GM04503 (cell line): ENCODE measurements at regions not wholly inside any gene's neighbourhood (a gene's known extent, or its start where the extent isn't known, plus 50 kb on each side); places are given as distances from the start of the nearest gene placed in this dataset.

Source experiments
- DNase-seq: peaks from one replicate; pipeline ENCODE4 v3.0.0-alpha.2; 2012; ENCODE audit warnings: low read depth

DNA sequence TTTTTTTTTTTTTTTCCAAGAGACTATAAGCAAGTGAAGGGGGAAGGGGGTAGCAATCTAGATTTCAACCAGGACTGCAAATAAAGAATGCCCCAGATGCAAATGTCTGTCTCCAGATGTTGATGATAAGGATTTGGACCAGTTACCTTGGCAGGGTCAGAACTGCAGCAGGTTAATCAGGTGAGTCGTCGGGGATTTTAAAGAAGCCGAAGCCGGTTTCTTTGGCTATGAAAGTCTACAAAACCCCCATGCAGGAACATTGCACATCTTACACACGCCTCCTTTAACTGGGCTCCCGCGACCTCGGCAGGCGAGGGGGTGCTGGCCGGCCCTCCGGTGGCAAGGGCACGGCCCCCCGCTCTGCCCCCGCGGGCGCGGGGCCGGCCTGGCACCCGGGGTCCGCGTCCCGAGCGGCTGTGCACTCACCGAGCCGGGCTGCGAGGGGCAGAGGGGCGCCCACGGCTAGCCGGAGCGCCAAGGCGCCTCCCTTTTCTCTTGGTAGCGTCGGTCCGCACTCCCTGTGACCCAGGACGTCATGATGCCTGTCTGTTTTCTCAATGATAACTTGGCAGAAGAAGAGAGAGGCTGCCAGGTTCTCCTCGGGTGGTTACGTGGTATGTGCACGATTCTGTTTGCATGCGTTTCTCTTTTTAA, 366.3 kb upstream of the ESRRG start:
- no peak for DNase-seq

DNA sequence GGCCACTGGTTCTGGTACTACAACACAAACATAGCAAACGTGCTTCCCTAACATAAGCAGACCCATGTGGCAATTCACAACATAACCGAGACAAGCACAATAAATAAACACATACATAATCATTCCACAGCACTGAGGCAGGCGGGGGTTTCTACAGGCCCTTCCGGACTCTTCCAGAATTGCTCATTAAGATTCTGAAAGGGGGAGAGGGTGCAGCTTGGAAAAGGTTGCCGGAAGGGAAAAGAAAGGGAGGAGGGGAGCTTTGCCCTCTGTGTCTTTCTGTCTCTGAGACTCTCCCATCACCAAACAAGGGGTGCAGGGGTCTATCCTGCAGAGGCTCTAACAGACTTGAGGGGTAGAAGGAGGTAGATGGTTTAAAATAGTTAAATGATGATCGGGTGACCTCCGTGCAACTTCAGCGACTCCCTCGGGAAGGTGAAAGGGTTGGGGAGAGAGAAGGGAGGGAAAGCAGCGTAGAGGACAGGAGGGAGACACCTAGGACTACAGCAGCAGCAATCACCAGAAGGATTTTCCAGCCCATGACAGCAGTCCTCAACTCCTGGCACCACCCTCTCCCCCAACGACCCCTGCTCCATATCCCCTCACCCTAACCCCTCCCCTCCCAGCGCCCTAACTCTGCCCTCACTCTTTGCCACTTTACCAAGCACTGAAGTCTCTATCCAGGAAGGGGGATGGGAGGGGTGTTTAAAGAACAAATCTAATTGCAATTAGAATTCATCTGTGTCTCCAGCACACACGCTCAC, 365.5 kb upstream of the ESRRG start:
- DNase-seq = no peak

DNA sequence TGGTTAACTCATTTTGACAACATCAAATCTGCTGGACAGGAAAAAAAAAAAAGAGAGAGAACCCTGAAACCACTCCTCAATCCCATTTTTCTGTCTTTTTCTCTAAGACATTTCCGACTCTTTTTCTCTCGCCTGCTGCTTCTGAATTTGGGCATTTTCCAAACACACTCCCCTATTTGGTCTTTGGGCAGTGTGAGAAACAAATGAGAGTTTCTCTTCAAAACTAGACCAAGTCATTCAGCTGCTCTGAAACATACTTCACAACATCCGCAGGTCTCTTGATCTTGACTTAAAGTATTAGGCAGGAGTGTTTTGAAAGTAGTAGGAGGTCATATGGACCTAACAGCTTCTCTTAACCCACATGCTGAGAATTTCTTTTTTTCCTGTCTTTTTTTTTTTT, 364.8 kb upstream of the ESRRG start:
- no peak for DNase-seq

DNA sequence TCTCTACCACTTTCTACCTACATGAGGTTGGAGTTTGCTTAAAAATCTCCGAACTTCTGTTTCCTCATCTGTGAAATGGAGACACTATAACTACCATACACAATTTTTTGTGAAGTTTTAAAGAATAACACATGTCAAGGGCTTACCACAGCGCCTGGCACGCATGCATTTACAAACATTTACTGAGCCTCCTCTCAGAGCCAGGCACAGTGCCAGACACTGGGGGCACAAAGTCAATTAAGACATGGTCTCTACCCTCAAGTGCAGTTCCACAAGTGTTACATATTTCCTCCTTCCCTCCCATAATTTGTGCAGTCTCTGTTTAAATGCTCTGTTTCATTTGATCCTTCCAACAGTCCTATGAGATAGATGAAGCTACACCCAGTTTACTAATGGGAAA, 356.4 kb upstream of the ESRRG start:
- no peak for DNase-seq

DNA sequence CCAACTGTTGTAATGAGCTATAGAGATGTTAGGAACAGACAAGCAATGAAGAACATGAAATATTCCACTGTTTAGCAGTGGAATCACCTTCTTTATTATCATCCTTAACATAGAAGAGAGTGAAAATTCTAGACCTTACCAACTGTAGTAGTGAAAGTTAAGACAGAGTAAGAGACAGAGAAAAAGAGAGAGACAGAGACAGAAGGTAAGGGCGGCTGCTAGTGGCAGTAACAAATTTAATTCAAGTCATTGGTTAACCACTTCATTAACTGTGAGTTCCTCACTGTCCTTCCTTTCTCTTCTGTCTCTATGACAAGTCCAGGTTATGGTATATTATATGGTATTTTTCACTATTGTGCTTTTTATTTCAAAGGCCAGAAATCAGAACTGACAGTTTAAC, 355.7 kb upstream of the ESRRG start:
- no peak for DNase-seq

DNA sequence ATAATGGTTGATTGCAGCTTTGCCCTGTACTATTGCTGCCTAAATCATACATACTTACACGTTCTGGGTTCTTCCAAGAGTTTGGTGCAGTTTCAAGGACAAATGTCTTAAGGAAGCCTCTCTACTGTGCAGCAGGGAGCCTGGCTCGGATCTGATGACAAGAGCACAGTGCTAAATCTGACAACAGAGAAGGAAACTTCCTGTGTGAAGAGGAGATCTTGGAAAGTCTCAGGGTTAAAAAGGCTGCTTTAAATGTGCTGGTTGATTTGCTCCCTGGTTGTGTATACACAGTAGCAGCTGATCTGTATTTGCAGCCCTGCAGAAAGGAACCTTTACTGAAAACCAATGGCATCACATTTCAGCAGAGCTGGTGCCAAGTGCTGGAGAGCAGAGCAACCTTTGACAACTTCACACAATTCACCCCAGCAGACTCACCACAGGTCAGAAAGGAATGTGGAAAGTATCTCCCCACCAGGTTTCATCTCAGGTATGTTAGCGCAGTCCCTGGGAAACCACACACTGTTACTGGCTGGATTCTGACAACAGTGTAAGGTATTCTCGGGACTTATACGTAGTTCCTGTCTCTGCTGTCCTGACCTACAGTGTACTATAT, 355.0 kb upstream of the ESRRG start:
- DNase-seq = no peak

DNA sequence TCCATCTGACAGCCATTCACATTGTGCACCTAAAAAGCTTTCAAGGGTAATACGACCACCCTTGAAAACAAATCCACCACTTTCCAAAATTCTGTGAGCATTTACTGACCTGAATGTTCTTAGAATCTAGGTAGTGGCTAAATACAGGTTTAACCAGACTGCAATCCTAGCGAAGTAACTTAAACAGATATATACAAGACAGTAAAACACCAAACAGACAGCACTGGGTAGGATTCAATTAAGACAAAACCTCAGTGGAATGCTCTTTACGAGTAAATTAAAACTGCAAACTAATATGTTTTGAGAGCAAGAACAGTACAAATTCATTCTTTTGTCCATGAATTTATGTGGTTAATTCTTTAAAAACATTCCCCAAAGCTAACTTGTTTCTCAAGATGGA, 354.2 kb upstream of the ESRRG start:
- no peak for DNase-seq

DNA sequence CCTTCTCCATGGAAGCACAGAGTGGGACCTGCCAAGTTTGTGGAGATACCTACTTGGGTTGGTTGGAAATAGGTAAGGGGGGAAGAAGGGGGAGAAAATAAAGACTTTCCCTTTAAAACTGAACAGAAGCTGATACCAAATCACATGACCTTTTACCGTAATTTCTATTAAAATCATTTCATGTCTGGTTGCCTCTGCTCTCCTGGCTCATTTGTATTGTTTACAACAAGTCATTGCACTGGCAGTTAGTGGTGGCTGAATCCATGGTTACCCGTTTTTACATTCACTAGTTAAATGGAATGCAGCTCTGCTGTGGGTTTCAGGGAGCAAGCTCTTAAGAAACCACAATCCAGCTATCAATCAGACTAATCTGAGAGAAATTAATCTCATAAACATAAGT, 353.7 kb upstream of the ESRRG start:
- no peak for DNase-seq

DNA sequence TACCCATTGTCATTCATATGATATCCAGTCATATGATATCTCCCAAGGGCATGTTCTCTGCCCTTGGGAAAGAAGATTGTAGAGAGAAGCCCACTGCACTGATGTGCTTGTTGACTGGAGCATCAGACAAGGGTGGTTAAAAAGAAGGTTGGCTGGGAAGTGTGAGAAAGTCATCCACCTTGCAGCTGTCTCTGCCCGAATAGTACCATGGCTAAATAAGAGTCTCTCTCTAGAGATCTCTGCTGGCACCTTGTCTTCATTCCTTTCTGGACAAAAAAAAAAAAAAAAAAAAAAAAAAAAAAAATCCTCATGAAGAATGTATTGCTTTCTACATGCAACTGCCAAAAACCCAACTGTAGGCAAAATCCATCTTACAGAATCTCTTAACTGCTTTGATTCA, 349.7 kb upstream of the ESRRG start:
- no peak for DNase-seq

DNA sequence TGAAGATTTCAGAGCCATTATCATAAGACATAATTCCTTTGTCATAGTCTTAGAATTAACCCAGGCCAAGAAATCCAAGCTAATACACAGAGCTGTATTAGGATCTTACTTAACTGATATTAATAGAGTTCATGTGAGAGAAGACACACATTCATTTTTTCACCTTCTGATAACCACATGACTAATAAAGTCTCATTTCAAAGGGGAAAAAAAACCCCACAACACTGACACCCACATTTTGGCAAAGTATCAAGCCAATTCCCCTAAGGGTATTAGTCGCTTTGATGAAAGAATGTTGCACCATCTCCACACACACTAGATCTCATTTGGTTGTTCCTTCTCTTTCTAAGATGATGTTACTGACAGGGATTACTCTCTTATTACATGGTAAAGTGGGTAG, 344.4 kb upstream of the ESRRG start:
- DNase-seq = no peak

DNA sequence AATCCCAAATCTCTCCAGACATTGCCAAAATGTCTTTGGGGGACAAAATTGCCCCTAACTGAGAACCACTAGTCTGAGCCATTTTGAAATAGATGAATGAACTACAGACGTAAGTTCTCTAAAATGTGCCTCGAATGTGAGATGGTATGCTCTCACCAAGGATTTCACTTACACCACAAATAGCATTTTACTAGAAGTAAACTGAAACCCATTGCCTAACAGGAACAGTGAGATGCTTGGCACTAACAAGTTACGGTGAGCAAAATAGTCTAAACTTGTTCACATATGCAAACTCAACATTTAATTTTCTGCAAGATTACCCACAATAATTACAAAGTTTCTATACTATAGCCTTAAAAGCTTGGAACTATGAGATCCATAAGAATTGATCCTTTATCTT, 343.6 kb upstream of the ESRRG start:
- DNase-seq = no peak

DNA sequence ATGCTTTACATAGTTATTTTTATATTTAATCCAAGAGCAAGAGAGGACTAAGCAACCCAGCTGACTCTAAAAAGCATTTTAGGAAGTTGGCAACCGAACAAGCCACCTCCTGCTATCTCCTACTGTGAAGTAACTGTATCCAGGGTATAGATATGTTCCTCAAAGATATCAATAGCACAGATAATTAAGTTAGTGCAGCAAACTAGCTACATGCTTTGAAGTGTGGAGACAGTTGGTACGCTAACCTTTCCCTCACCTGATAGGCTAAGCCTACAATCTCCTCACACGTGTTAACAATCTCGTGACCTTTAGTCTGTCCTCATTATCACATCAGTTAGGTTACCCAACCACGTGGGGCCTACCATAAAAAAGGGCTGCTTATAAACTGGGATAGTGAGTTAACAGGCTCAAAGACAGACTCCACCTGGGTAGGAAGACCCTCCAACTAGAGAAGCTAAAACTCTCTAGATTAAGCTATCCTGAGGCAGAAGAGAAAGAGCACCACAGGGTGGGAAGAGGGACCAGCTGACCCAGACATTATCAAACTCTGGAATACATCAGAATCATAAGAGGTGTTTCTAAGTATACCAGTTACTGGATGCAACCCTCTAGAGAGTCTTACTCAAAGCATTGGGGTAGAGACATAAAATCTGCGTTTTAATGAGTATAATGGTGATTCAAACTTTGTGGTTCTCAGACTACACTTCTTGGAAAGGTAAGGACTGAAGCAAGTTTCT, 340.1 kb upstream of the ESRRG start:
- DNase-seq = no peak

DNA sequence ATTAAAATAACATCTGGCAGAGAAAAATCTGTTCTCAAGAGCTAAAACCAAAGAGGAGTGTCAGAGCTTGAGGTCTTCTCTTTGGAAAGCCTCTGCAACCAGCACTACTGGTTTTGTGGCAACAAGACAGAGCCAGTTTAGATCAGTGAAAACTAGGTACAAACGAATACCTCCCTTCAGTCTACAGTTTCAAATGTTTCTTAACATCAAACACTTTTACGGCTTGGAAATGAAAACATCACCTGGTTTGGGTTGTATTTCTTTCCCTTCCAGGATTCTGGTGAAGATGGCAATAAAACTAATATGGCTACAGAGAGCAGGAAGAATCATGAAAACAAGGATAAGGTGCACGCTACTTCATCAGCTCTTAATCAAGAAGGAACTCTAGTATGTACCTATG, 339.4 kb upstream of the ESRRG start:
- no peak for DNase-seq

DNA sequence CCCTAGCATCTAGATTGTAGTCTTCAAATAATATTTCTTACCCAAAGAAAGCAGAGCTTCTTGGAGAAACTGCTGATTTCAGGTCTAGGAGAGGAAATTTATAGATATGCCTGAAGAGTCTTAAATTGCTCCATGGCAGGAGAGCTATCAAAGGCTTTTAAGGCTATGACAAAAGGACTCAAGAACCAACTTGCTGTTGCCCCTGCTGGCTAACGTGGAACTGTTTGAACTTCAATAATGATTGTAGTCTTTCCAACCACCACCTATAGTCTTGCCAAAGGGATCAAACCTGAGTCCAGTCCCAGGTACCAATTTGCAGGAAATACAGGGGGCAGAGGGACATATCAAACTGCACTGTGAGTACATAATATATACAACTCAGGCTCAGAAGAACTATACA, 336.2 kb upstream of the ESRRG start:
- DNase-seq = no peak

DNA sequence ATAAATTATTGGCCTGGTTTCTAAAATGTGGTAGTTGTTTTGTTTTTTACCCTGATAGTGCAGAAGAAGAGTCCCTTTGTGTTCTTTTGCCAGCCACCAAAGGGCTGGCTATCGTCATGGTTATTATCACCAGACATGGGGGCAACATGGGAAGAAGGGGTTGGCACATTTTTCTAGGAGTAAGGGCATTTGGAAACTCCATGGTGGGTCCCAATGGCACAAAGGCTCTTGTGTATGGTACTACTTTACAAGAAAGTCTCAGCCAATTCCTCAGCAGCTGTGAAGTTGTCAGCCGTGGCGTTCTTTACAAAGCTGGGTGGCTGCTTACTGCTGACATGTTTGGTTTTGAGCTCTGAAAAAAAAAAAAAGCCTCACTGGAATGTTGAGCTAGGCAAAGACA, 330.4 kb upstream of the ESRRG start:
- no peak for DNase-seq

DNA sequence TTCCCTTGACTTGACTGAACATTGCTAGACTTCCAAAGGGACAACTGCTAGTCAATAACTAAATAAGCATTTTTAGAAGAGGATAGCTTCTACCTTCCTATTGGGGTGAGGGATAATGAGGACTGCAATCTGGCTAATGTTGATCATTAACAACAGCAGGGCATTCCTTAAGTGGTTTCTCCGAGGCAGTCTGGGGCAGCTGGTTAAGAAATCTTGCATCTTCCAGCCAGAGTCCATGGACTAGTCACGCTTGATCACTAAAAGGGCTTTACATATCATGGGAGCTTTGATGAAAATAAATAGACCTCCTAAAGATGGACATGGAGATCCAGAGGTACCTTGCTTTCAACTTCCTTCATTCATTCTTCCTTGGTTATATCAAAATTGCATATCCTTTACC, 329.4 kb upstream of the ESRRG start:
- no peak for DNase-seq

DNA sequence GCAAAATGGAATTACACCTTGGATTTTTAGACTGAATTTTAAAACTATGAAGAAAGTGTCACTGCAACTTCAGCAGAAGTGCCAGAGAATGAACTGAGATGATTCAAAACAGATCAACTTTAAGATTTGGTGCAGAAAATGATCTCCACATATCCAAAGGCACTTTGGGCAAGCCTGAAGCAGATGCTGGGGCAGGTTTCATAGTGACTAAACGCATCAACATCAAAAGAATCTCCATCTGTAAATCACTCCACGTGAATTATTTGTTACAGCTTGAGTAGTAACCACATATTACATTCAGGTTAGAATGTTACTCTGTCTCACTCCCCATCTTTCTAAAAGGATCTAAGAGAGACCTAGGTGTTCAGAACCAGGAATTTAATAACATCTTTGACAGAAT, 329.0 kb upstream of the ESRRG start:
- no peak for DNase-seq

DNA sequence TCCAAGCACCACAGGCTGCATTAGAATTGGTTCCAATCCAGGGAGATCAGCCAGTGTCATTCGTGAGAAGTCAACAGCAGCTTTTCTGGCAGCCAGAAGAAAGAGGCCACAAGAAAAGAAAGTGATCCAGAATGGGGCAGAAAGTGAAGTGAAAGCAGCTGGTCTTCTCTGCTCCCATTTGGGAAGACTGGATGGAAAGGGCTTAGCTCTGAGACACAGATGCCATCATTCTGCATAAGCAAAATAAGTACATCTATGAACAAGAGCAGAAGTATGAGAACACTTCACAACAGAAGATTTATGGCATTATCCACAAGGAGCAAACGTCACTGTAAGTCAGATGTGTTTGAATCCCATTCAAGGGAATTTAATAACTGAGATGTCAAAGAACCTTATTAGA, 326.5 kb upstream of the ESRRG start:
- no peak for DNase-seq

DNA sequence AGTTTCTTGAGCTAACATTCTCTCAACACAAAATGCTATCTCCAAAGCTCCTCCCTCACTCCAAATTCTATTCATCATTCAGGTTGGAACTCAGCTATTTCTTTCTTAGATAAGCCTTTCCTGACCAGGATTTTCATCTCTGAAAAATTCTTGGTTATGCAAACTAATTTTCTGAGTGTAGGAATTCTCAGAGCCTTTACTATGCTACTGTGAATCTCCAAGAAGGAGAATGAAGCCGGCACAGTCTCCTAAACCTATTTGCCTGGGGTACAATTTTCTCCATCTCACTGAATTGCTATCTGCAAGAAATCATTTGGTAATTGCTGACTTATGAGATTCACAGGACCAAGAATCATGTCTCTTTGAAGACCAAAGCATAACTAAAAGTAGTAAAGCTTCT, 325.9 kb upstream of the ESRRG start:
- no peak for DNase-seq

DNA sequence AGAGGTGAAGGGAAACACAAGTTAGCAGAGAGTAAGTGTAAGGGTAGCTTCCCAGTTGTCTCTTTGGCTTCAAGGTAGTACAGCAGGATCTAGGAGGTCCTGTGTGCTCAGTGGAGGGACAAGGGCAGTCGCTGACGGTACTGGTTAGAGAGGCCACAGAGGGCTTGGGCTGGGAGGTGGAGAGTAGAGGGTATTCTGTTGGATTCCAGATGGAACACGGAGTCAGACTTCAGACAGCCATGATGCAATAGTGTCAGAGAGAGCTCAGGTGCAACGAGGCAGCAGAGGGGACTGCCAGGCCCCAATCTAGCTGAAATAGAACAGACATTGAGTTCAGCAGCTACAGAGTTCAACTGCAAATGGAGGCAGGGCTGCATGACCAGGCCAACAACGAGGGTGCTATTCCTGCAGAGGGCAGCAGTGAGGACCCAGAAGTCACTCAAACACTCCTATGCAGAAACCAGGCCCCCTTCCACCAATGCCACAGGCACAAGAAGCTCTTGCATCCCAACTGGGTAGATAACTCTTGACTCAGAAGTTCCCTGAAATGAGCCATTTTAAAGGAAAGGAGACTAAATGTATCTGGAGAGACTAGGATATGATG, 325.0 kb upstream of the ESRRG start:
- no peak for DNase-seq

DNA sequence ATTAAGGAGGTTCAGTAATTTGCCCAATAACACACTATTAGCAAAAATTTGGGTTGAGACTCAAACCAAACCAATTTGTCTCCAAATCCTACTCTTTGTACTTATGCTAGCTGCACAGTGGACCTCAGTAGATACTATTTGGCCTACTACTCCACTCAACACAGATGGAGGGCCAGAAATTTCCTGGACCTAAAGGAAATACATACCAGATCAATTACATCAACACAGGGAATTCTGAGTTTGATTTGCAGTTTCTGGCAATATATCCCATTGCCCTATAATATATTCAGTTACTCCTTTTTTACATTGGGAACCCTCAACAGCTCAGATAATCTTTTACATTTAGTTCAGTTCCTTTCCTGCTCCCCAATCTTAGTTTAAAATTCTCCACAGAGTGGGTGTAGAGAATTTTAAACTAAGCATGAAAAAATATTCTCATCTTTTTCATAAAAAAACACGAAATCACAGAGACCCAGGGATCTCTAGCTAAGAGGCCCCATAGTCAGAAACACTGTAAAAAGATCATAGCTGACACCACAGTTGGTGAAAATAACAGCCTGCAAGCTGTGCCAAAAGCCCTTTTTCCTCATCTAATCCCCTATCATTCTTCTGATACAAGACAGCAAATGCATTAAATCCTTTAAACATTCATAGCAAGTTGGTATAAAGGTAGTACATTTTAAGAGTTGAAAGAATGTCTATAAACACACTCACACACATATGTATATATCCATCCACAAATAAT, 317.7 kb upstream of the ESRRG start:
- DNase-seq = no peak

DNA sequence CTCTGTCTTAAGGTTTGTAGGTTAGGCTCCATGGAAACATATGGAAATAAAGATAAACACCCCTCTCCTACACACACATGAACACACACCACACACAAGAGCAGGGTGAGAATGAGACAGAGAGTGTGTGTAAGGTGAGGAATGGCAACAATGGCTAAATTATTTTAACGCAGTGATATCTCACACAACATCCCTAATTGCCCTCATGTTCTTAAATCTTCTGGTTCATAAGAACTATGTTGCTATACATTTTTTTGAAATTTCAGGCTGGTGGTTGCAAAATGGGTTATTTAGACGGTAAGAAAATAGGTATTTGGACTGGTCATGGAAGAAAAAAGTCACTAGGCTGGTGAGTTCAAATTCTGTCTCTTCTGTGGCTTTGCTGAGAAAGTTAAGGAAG, 316.7 kb upstream of the ESRRG start:
- no peak for DNase-seq
